ENCODE measurements at regions not wholly inside any gene's neighbourhood (a gene's known extent, or its start where the extent isn't known, plus 50 kb on each side); places are given as distances from the start of the nearest gene placed in this dataset.
"Not testable (repeated sequence)": the region's sequence is repeated elsewhere in the genome, so short reads cannot be mapped to it uniquely, and the experiment has no call there.

DNA sequence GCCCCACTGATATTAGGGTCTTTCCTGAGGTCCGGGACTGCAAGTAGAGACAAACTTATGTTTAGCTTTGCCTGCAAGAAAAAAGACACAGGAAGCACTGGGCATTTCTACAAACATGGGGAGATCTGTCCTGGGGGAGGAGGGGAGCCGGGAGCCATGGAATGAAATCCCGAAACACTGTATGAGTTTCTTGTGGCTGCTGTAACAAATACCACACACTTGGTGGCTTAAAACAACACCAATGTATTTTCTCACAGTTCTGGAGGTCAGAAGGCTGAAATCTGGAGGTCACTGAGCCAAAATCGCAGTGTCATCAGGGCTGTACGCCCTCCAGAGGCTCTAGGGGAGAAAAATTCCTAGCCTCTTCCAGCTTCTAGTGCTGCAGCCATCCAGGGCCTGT lies 114.0 kb upstream of the CHST15 start:
- in situ Hi-C loops (cut with HindIII; ENCODE audit: low sequenced_read_pairs), result no loop called here
- no peak for DNase-seq (ENCODE audit: low spot score)

DNA sequence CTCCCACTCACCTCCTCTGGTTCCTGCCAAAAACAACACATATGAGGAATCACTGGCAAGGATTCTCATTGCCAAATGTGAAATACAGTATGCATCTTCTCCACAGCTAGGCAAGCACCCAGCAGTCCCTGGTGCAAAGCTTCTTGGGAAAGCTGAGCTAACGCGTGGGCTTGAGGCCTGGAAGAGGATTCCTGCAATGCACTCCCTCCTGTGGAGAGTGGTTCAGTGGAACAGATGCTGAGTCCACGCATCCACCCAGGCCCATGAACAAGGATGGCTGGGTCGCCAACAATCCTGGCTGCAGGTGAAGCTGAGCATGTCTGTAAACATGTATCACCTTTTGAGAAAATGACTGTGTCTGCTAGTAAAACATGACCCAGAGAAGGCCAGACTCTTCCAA lies 113.2 kb upstream of the CHST15 start:
- in situ Hi-C loops (cut with HindIII; ENCODE audit: low sequenced_read_pairs), result no loop called here
- no peak for DNase-seq (ENCODE audit: low spot score)

DNA sequence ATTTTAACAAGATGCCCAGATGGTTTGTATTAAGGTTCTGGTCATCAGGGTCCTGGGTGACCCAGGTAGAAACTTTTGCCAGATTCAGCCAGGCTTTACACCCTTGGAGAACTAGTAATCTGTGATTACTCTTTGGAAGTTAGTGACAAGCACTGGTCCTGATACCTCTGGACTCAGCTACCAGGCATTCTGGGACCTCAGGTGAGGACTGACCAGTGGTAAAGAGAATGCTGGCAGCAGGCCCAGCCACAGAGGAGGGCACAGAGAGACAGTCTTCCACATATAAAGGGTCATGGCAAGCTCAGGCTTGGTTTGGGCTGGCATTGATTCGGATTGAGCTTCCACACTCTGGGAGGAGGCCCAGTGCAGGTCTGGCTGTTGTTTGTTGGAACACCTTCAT lies 112.0 kb upstream of the CHST15 start:
- DNase-seq (ENCODE audit: low spot score), result no peak

DNA sequence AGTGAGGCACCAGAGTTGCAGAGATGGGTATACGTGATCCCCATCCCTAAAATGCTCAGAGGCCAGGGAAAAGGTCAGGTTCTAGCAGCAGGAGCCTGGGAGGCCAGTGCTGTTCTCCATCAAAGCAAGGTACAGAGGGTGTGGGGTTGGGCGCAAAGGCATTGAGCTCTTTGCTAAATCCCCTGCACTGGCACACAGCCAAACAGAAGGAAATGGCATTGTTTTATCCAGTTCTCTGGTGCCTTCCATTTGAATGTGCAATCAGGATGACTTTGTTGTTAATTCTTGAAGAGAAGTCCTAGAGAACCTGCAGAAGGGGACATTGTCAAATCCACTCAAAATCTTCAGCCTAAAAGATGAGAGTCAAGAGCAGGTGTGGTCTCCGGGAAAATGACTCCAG lies 111.3 kb upstream of the CHST15 start:
- in situ Hi-C loops (cut with HindIII; ENCODE audit: low sequenced_read_pairs), result no loop called here

More for the DNA sequence above, 112.0 kb upstream of the CHST15 start:
- in situ Hi-C loops (cut with HindIII; ENCODE audit: low sequenced_read_pairs), result no loop called here

DNA sequence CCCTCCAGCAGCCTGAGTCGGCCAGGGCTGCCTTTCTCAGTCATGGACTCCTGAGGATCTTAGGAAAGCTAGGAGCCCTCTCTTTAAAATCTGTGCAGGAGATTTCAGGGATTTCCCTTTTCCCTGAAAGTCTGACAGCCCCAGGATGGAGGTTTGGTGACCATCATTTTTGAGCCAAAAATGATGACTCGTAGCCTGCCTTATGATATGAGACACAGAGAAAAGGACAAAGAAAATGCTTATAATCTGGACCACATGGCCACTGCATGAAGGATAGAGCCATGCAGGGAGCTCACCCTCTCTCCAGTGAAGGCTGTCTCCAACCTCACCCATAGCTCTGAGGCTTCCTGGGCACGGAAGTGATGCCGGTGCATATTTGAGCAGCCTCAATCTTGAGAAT lies 106.6 kb upstream of the CHST15 start:
- in situ Hi-C loops (cut with HindIII; ENCODE audit: low sequenced_read_pairs), result no loop called here

More for the DNA sequence above, 111.3 kb upstream of the CHST15 start:
- no peak for DNase-seq (ENCODE audit: low spot score)

DNA sequence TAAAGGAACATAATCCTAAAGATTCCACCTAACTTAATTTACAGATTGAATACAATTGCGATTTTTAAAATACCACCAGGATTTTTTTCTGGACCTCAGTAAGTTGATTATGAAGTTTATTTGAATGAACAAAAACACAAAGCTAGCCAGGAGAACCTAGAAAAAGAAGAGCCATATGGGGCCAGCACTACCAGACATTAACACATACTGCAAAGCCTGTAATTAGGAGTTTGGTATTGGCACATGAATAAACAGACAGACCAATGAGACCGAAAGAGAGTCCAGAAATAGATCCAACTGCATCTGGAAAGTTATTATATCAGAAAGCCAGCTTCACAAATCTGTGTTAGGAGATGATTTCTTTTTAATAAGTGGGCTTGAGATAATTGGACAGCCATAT lies 105.5 kb upstream of the CHST15 start:
- no peak for DNase-seq (ENCODE audit: low spot score)
- in situ Hi-C loops (cut with HindIII; ENCODE audit: low sequenced_read_pairs), result no loop called here

More for the DNA sequence above, 106.6 kb upstream of the CHST15 start:
- no peak for DNase-seq (ENCODE audit: low spot score)

DNA sequence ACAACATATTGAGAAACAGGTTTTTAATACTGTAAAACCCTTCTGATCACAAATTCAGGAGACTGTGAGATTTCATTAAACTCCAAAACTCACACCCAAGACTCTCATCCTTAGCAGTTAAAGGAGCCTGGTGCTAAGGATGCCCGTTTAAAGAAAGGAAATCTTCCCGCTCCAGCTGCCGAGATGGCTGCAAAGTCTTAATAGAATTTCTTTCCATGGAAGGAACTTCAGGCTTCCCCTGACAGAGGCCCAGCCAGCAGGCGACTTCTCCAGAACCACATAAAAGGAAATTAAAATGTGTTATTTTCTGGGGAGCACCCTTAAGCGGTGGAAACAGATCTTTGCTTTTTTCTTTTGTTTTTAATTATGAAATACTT lies 104.7 kb upstream of the CHST15 start:
- in situ Hi-C loops (cut with HindIII; ENCODE audit: low sequenced_read_pairs), result no loop called here
- no peak for DNase-seq (ENCODE audit: low spot score)

DNA sequence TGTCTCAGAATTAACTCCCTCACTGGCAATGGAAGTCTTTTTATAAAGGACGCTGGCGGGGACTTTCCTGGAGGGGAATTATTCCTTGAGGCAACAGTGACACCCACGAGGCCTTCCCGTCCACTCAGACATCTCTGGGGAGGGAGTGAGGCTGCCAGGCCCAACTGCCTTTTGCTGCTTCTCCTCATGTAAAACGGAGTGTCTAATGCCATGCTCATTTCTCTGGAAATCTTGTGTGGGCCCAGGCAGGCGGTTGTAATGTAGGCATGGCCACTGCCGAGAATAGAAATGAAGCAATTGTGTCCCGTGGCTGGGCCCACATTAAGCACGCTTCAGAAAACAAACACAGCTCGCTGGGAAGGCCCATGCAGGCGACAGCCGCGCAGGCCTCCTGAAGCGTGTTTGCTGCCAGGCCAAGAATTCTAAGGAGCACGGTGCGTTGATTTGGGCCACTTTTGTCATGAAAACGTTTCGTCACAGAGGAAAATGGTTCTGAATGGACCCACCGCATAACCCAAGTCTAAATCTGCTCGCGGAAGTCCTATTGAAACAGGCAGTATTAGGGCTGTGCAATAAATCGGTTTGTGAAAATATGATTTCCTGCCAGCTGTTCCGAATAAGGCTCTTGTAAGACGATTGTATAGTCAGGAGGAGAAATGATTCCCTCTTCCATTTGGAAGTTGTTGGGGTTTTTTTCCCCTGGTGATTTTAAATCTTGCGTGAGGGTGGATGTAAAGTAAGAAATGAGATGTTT lies 104.2 kb upstream of the CHST15 start:
- in situ Hi-C loops (cut with HindIII; ENCODE audit: low sequenced_read_pairs), result no loop called here
- DNase-seq (ENCODE audit: low spot score), result peak; percentile 57

DNA sequence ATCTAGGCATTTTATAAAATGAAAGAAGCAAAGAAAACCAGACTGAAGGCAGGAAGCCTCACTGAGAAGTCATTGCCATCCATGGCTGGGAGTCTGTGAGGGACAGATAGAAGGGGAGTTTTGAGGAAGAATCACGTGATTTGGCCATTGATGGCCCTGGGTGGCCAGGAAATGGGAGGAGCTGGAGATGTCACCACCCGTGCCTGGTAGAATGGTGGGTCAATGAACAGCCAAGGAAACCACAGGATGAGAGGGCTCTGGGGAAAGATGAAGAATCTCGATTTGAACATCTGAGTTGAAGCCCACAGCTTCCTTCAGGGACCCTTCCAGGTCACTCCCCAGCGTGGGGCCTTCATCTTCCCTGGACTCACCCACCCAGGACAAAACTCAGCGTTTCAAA lies 103.3 kb upstream of the CHST15 start:
- in situ Hi-C loops (cut with HindIII; ENCODE audit: low sequenced_read_pairs), result no loop called here
- DNase-seq (ENCODE audit: low spot score), result no peak

DNA sequence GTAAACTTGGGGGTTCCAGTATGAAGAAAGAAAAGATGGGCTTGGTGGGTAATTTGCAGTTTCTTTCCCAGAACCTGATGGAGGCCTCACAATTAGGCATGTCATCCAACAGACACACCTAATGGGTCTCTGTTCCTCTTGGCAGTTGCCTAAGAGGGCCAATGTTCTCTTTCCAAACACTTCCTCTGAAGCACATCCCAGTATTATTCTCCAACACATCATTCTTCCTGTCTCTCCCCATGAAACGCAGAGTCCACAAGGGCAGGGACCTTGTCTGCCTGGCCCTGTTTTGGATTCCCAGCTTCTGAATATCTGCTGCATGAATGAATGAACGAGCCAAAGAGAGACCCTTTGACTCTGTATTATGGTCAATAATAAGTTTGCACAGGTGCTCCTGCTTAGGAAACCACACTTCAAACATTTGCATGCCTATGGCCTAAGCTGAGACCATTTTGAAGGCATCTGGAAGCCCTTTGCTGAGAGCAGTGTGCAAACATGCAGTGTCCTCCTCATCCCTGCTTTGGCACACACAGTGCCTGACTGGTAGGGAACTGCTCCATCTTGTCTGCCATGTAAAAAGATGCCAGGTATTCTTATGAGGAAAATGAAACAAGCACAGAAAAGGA lies 100.9 kb upstream of the CHST15 start:
- in situ Hi-C loops (cut with HindIII; ENCODE audit: low sequenced_read_pairs), result no loop called here
- no peak for DNase-seq (ENCODE audit: low spot score)

DNA sequence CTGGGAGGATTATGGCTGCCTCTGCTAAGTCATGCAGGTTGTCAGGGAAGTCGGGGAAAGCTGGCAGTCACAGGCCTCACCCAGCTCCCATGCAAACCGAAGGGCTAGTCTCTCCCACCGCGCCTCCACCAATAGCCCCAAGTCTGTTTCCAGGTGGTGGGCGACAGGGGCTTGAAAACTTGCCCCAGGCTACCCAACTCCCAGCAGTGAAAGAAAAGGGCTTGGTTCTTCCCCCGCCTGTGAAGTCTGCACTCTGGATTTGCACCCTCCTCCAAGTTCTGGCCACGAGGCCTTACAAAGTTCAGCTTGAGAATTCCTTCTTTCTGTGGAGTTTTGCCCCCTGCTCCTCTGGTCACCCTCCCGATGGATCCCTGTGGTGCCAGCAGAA lies 99.9 kb upstream of the CHST15 start:
- no peak for DNase-seq (ENCODE audit: low spot score)
- in situ Hi-C loops (cut with HindIII; ENCODE audit: low sequenced_read_pairs), result no loop called here

DNA sequence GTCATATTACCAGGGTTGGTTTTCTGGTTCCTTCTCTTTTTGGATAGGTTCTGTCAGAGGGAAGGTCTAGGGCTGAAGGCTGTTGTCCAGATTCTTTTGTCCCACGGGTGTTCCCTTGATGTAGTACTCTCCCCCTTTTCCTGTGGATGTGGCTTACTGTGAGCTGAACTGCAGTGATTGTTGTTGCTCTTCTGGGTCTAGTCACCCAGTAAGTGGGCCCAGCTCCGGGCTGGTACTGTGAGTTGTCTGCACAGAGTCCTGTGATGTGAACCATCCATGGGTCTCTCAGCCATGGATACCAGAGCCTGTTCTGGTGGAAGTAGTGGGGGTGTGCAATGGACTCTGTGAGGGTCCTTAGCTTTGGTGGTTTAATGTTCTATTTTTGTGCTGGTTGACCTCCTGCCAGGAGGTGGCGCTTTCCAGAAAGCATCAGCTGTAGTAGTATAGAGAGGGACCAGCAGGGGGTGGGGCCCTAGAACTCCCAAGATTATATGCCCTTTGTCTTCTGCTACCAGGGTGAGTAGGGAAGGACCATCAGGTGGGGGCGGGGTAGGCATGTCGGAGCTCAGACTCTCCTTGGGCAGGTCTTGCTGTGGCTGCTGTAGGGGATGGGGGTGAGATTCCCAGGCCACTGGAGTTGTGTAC lies 99.4 kb upstream of the CHST15 start:
- in situ Hi-C loops (cut with HindIII; ENCODE audit: low sequenced_read_pairs); DNase-seq (ENCODE audit: low spot score): not testable (repeated sequence)

DNA sequence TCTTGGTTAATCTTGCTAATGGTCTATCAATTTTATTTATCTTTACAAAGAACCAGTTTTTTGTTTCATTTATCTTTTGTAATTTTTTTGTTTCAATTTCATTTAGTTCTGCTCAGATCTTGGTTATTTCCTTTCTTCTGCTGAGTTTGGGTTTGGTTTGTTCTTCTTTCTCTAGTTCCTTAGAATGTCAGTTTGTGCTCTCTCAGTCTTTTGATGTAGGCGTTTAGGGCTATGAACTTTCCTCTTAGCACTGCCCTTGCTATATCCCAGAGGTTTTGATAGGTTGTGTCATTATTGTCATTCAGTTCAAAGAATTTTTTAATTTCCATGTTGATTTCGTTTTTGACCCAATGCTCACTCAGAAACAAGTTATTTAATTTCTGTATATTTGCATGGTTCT lies 97.1 kb upstream of the CHST15 start:
- DNase-seq (ENCODE audit: low spot score); in situ Hi-C loops (cut with HindIII; ENCODE audit: low sequenced_read_pairs): not testable (repeated sequence)

DNA sequence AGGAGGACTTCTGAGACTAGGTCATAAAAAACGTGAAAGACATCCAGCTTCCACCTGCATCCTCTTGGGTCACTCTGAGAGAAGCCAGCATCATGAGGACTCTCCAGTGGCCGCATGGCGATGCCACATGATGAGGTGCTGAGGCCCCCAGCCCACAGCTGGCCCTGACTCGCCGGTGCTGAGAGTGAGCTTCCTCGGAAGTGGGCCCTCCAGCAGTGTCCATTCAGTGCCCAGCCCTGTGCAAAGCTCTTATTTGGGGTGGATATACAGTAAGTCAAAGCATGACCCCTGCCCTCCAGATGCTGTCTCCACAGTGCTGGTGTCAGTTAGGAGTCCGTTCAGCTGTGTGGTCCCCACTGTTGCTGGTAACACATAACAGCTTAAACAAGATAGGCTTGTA lies 93.6 kb upstream of the CHST15 start:
- in situ Hi-C loops (cut with HindIII; ENCODE audit: low sequenced_read_pairs), result no loop called here
- DNase-seq (ENCODE audit: low spot score), result no peak

DNA sequence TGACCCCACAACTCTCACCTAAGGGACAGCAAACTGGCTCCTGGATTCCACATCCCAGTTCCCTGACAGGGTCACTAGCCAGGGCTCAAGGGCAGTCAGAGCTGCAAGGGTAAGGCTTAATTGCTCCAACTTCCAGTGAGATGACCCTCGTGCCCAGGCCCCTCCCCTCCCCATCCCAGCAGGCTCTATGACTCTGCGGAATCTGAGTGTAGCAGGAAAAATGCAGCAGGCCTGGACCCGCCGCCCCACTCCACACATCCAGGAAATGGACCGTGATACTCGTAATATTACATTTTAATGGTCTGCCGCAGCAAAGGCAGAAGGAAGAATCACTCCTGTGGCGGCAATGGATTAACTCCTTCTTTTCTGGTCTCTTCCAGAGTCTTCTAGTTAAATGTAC lies 91.7 kb upstream of the CHST15 start:
- no peak for DNase-seq (ENCODE audit: low spot score)
- in situ Hi-C loops (cut with HindIII; ENCODE audit: low sequenced_read_pairs), result no loop called here

DNA sequence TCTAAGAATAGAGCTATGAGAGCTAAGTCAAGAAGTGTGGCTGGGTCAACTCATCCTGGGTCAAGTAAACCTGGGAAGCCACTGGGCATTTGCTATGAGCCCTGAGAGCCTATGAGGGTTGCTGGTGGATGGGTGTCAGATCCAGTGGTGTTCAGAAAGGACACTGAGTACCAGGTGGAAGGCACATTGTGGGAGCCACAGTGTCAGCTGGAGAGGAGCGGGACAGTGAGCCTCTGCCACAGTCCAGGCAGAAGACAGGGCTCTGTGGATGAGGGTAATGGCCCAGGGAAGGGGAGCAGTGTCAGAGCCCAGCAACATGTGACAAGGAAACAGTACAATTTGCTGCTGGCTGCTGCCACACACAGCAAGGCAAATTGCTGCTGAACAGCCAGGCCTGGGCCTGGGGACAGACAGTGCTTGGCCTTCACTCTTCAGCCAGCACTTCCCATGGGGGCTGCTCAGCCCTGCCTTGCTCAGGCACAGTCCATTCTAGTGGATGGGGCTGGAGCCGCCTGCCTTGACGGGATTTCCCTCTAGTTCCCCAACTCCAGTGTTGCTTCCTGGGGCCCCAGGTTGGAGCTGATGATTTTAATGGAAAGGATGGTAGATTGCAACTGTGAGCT lies 90.9 kb upstream of the CHST15 start:
- no peak for DNase-seq (ENCODE audit: low spot score)
- in situ Hi-C loops (cut with HindIII; ENCODE audit: low sequenced_read_pairs), result no loop called here

DNA sequence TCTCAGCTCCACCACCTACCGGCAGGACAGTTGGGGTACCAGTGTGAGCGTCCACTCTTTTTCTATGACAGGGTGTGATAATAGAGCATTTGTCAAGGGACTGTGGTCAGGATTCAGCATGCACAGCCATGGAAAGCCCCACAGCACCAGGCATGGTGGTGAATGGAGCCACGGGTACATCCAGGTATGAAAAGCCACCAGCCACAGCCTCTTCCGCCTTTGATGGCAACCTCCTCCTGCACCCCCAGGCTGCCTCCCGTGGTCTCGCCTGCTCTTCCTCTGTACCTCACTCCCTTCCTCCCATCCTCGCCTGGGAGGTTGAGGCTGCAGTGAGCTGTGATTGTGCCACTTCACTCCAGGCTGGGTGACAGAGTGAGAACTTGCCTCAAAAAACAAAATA lies 90.2 kb upstream of the CHST15 start:
- in situ Hi-C loops (cut with HindIII; ENCODE audit: low sequenced_read_pairs), result no loop called here
- DNase-seq (ENCODE audit: low spot score), result no peak

DNA sequence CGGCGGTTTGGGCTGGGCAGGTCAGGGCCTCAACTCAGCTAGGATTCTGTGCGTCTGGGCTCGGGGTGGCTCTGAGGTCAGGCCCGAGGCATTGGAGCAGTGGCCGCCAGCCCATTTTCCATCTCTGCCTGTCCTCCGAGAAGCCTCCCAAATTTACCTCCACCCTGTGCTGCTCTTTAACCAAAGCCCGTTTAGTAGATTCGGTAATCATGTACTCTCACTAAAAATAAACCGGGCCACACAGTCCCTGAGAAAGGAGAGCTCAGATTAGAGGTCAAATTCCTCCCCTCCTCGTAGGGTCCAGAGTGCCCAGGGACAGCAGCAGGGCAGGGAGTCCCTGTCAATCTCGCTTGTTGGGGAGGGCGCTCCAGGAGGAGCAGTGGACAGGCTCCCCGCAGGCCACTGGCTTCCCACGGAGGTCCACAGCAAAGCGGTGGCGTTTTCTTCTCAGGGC lies 88.7 kb upstream of the CHST15 start:
- DNase-seq (ENCODE audit: low spot score), result no peak
- in situ Hi-C loops (cut with HindIII; ENCODE audit: low sequenced_read_pairs), result no loop called here

DNA sequence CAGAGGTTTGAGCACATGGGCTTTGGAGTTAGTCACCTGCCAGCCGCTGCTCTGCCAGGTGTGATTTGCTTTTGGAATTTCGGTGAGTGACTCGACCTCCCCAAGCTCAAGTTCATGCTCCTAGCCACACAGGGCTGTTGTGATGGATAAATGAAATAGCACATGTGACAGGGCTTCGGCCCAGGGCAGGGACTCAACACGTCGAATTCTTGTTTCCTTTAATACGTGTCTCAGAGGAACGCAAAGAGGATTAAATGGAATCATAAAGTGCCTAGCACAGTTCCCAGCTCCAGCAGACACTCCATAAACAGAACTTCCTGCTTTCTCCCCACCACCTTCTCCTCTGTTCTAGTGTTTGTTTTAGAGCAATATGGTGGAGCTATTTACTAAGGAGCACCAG lies 88.3 kb upstream of the CHST15 start:
- in situ Hi-C loops (cut with HindIII; ENCODE audit: low sequenced_read_pairs), result no loop called here
- no peak for DNase-seq (ENCODE audit: low spot score)

DNA sequence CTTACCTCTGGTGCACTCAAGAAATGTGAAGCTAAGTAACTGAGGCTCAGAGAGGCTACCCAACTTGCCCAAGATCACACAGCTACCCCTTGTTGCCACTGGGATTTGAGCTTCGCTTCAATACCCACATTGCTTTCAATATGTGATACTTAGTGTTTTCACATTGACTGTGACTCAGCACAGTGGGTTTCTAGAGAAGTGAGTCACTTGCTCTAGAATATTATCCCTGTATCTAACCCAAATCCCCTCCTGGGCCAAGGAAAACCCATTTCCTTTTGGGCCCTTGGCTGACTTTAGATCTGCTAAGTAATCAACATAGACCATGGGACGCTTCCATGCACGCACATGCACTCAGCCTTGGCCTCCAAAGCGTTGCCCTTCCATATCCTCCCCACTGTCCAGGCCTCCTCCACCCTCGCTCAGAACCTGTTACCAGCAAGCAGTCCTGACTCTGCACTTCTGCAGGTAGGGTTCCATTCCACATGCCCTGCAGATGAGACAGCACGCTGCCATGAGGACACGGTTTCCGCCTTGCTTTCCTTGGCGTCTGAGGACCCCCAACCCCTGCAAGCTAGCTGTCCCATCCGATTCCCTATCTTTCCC lies 87.7 kb upstream of the CHST15 start:
- in situ Hi-C loops (cut with HindIII; ENCODE audit: low sequenced_read_pairs), result no loop called here
- no peak for DNase-seq (ENCODE audit: low spot score)

Data from G401 (cell line).